Lower leg skin (tissue), 4 donors: ENCODE measurements at regions not wholly inside any gene's neighbourhood (a gene's known extent, or its start where the extent isn't known, plus 50 kb on each side); places are given as distances from the start of the nearest gene placed in this dataset.

Source experiments
- DNase-seq, 2 donors: peaks; one replicate each; pipeline ENCODE4 v3.0.0-alpha.2; 2019; ENCODE audit warnings: low spot score in 2 of 2
- H3K4me3 ChIP-seq: fragments of 200-600 bp; sonication (generic); 2 replicates; pipeline ENCODE4 v1.5.1; 2017; ENCODE audit warnings: mild to moderate bottlenecking, low read depth; ENCODE audit not compliant: poor library complexity, severe bottlenecking
- CTCF ChIP-seq, 3 donors: fragments of 450-650 bp; IDR thresholded peaks; one replicate each; pipeline ENCODE4 v1.5.1; 2016; ENCODE audit warnings: antibody characterized with exemption in 3 of 3, mild to moderate bottlenecking in 3 of 3, moderate library complexity in 2 of 3
- POLR2A ChIP-seq, 2 donors: fragments of 450-650 bp; IDR thresholded peaks; one replicate each; pipeline ENCODE4 v1.6.1; 2016 to 2017; ENCODE audit warnings: antibody characterized with exemption in 2 of 2, mild to moderate bottlenecking in 1 of 2, moderate library complexity in 1 of 2
- WGBS, 2 donors: methylation state at CpG; one replicate each; pipeline ENCODE4 v1.1.5; 2018; 5-methylcytosine and 5-hydroxymethylcytosine counted together
- intact Hi-C: fragments of 100-400 bp; cut with DNase I; formaldehyde crosslinking; loops from one replicate; pipeline ENCODE4 v1.15.0; 2023; ENCODE audit warnings: low total_unique reads

- no peak overlapping the region for H3K4me3 ChIP-seq
- WGBS, 2 donors, result 77 to 83% methylated on average over 4 of the region's 4 CpGs
These were observed 1807.7 kb downstream of the OLFM4 start for GRCh38 chr13:54836273-54836672.

GRCh38 chr13:54841682-54842081 is 1813.1 kb downstream of the OLFM4 start:
- intact Hi-C loops, result no loop called here
- no peak overlapping the region for H3K4me3 ChIP-seq
- no peak for DNase-seq
- TF ChIP-seq CTCF (IDR thresholded peaks at IDR 0.05), result no peak
- TF ChIP-seq POLR2A (IDR thresholded peaks at IDR 0.05), result no peak

More at GRCh38 chr13:54836273-54836672, 1807.7 kb downstream of the OLFM4 start:
- no peak for DNase-seq
- no peak for TF ChIP-seq POLR2A (IDR thresholded peaks at IDR 0.05)
- TF ChIP-seq CTCF (IDR thresholded peaks at IDR 0.05), result no peak
- intact Hi-C loops, result no loop called here

GRCh38 chr13:54845351-54845965 is 1816.8 kb downstream of the OLFM4 start:
- DNase-seq, result no peak

GRCh38 chr13:54852831-54853230 is 1824.2 kb downstream of the OLFM4 start:
- H3K4me3 ChIP-seq, result no peak overlapping the region
- DNase-seq, result no peak
- intact Hi-C loops, result no loop called here
- TF ChIP-seq POLR2A (IDR thresholded peaks at IDR 0.05), result no peak
- no peak for TF ChIP-seq CTCF (IDR thresholded peaks at IDR 0.05)

More at GRCh38 chr13:54845351-54845965, 1816.8 kb downstream of the OLFM4 start:
- no peak for TF ChIP-seq CTCF (IDR thresholded peaks at IDR 0.05)
- TF ChIP-seq POLR2A (IDR thresholded peaks at IDR 0.05), result no peak
- 47 to 48% methylated on average over 6 of the region's 6 CpGs for WGBS, 2 donors
- intact Hi-C loops, result no loop called here
- no peak overlapping the region for H3K4me3 ChIP-seq

- intact Hi-C loops, result no loop called here
- WGBS, 2 donors, result 79 to 82% methylated on average over 1 of the region's 1 CpG
- H3K4me3 ChIP-seq, result no peak overlapping the region
- DNase-seq, result no peak
- TF ChIP-seq POLR2A (IDR thresholded peaks at IDR 0.05) (no peak), CTCF (IDR thresholded peaks at IDR 0.05) (no peak)
These were observed 1831.2 kb downstream of the OLFM4 start for GRCh38 chr13:54859827-54860226.

GRCh38 chr13:54875111-54875510 is 1846.5 kb downstream of the OLFM4 start:
- WGBS, 2 donors, result 86 to 91% methylated on average over 3 of the region's 3 CpGs
- TF ChIP-seq POLR2A (IDR thresholded peaks at IDR 0.05) (no peak), CTCF (IDR thresholded peaks at IDR 0.05) (no peak)
- no peak overlapping the region for H3K4me3 ChIP-seq
- DNase-seq, result no peak
- intact Hi-C loops, result no loop called here
